ENCODE measurements at regions not wholly inside any gene's neighbourhood (a gene's known extent, or its start where the extent isn't known, plus 50 kb on each side); places are given as distances from the start of the nearest gene placed in this dataset.

GRCh38 chr12:104858611-104859543 lies 99.2 kb downstream of the SLC41A2 start:
- peak; percentile 36 for DNase-seq

GRCh38 chr12:104856531-104856930 lies 101.6 kb downstream of the SLC41A2 start:
- DNase-seq = no peak

- DNase-seq = no peak
These were observed 102.5 kb downstream of the SLC41A2 start for GRCh38 chr12:104855599-104855998.

GRCh38 chr12:104852896-104853295 lies 105.2 kb downstream of the SLC41A2 start:
- no peak for DNase-seq

- no peak for DNase-seq
These were observed 106.0 kb downstream of the SLC41A2 start for GRCh38 chr12:104852102-104852501.

- DNase-seq = no peak
These were observed 107.3 kb downstream of the SLC41A2 start for GRCh38 chr12:104850781-104851180.

- no peak for DNase-seq
These were observed 111.9 kb downstream of the SLC41A2 start for GRCh38 chr12:104846056-104846767.

- DNase-seq = no peak
These were observed 114.0 kb downstream of the SLC41A2 start for GRCh38 chr12:104844123-104844522.

GRCh38 chr12:104840262-104840661 lies 117.8 kb downstream of the SLC41A2 start:
- no peak for DNase-seq

- no peak for DNase-seq
These were observed 122.8 kb downstream of the SLC41A2 start for GRCh38 chr12:104835317-104835716.

GRCh38 chr12:104834607-104835006 lies 123.5 kb downstream of the SLC41A2 start:
- no peak for DNase-seq

- no peak for DNase-seq
These were observed 124.3 kb downstream of the SLC41A2 start for GRCh38 chr12:104833756-104834155.

GRCh38 chr12:104828015-104828414 lies 130.1 kb downstream of the SLC41A2 start:
- DNase-seq = no peak

- DNase-seq = no peak
These were observed 130.5 kb downstream of the SLC41A2 start for GRCh38 chr12:104827587-104827986.

- DNase-seq = peak; percentile 19
These were observed 132.7 kb downstream of the SLC41A2 start for GRCh38 chr12:104825408-104825807.

GRCh38 chr12:104823985-104824461 lies 134.1 kb downstream of the SLC41A2 start:
- peak; percentile 76 for DNase-seq

- DNase-seq = no peak
These were observed 135.1 kb downstream of the SLC41A2 start for GRCh38 chr12:104822941-104823340.

- no peak for DNase-seq
These were observed 141.1 kb downstream of the SLC41A2 start for GRCh38 chr12:104816845-104817503.

GRCh38 chr12:104815935-104816334 lies 142.2 kb downstream of the SLC41A2 start:
- DNase-seq = no peak

- DNase-seq = no peak
These were observed 143.1 kb downstream of the SLC41A2 start for GRCh38 chr12:104814944-104815343.

Data from inflammatory macrophage treated with lipopolysaccharide for 4 hours (primary cell).